DMS114 treated with DMSO at 0.1 percent for 48 hours (cell line): ENCODE measurements at regions not wholly inside any gene's neighbourhood (a gene's known extent, or its start where the extent isn't known, plus 50 kb on each side); places are given as distances from the start of the nearest gene placed in this dataset.

Experiments
- DNase-seq: peaks from one replicate; lab custom pipeline; 2025; ENCODE audit not compliant: unreplicated experiment; lab: John Stamatoyannopoulos, UW

DNA sequence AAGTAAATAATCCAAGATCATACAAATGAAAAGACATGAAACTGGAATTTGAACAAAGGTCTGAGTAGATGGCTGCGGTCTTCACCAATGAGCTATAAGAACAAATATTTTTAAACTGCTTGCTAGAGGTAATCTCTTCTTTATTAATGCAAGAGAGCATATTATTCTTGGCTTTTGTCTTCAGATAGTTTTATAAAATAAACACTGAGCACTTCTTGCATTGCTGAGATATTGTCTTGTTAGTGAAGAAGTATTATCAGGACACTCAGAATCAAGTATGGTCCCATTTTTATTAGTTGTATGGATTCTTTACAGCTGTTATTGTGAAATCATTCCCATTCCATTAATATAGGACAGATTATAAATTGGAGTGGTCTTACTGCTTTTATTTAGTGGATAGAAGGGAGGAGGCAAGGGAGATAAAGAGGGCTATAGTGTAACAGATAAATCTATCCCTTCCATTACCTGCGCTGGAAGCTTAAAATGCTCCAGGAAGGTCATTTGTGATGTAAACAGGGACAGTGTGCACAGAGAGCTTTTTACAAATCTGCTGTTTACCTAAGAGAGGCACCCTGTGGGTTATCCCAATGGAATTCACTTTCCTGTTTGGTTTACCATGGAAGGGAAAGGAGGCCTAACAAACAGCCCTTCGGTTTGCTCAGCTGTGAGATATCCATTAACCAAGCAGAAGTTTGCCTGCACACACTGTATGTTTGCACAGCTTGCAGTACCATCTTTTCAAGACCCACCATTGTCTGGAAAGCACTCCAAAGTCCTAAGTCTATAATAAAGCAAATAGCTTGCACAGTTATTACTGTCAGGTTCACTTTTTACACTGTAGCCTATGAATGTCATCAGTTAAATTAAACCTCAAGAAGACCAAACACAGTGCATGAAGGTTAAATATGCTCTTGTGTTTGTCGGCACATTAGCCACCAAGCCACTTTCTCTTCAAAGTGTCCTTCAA is 347.7 kb upstream of the TGFBR2 start:
- no peak for DNase-seq

DNA sequence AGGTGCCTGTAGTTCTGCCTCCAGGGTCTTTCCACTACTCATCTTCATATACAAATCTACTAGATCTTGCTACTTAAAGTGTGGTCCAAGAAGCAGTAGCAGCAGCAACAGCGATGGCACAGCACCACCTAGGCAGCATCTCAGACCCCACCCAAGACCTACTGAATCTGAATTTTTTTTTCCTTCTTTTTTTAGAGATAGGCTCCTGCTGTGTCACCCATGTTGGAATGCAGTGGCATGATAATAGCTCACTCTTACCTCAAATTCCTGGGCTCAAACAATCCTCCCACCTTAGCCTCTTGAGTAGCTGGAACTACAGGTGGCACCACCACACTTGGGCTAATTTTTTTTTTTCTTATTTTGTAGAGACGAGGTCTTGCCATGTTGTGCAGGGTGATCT is 346.7 kb upstream of the TGFBR2 start:
- DNase-seq, result no peak

DNA sequence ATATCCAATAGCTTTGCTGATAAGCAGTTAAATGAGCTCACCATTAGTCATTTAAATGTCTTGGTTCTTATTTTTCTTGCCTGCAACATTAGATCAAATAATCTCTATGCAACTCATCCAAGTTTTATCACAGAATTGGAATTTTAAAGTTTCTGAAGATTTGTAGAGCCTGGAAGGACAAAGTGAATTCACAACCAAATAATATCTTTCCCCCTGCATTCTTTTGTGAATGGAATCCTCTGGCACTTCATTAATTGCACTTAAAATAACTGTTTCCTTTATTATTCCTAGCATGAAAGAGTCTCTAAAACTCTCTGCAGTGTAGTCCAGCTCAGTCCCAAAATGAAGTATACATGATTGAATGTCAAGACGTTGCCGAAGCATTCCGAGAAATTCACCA is 345.6 kb upstream of the TGFBR2 start:
- DNase-seq, result no peak

DNA sequence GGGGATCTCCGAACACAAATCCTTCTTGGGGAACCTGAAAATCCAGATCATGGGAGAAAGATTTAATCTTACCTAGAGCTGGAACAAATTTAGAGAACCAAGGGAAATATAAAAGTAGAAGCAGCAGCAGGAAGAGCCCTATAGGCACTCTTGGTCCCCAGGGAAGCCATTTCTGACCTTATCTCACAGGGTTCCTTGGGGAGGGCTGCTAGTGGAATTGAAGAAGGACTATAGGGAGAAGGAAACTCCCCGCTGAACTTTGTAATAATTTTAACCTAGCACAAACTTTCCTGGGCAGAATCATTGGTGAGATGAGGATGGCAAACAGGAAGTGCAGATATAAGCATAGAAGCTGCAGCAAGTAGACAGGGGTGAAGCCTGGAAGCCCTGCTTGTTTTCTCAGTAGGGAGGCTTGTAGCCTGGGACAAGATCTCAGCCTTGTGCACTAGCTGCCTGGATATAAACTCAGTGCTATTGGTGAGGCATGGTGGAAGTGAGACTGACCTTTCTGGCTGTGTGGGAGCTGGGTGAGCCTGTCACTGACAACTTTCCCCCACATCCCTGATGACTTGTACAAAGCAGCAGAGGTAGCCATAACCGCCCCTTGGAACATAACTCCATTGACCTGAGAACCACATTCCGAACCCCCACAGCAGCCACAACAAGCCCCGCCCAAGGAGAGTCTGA is 343.0 kb upstream of the TGFBR2 start:
- DNase-seq, result no peak

DNA sequence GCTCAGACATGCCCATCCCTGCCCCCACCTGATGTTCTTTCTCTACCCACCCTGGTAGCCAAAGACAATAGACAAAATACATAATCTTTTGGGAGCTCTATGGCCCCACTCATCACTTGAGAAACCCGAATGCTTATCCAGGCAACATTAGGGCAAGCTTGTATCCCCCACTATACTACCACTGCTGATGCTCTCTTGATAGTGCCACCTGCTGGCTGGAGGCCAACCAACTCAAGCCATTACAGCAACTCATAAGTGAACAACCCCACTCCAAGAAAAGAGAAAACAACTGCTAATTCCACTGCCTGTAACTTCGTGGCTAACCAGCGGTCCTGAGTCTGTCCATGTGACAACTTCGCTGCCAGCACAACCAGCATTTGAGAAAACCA is 342.5 kb upstream of the TGFBR2 start:
- DNase-seq, result no peak

DNA sequence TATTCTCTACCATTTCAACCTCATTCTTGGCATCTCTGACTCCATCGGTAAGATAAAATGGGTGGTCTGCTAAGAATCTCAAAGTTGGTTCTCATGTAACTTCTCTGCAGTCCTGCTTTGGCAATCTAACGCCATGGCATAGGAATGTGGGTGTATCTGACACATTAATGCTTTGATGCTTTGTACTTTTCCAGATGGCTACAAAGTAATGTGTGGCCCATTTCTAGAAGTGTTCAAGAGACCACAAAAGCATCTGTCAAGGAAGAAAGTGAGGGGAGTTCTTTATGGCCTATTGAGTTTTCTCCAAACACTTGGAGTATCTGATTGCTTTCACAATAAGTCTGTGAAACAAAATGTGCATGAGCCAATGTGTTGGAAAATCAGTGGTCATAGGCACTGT is 339.9 kb upstream of the TGFBR2 start:
- no peak for DNase-seq

DNA sequence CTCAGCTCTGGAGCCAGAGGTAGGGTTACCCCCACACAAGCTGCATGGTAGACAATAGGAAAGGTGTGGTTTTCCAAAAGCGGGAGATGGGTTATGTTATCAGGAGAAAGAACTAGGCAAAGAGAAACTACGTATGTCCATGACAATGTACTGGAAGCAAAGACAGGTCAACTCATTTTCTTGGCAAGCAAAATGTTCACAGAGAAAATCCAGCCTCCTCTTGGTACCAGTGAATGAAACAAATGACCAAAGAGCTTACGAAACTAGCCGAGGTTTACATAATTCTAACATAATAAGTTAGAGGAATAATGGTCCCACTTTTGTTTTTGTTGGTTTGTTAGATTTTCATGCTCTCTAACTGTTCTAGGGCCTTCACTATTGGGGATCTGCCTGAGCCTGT is 338.1 kb upstream of the TGFBR2 start:
- no peak for DNase-seq

DNA sequence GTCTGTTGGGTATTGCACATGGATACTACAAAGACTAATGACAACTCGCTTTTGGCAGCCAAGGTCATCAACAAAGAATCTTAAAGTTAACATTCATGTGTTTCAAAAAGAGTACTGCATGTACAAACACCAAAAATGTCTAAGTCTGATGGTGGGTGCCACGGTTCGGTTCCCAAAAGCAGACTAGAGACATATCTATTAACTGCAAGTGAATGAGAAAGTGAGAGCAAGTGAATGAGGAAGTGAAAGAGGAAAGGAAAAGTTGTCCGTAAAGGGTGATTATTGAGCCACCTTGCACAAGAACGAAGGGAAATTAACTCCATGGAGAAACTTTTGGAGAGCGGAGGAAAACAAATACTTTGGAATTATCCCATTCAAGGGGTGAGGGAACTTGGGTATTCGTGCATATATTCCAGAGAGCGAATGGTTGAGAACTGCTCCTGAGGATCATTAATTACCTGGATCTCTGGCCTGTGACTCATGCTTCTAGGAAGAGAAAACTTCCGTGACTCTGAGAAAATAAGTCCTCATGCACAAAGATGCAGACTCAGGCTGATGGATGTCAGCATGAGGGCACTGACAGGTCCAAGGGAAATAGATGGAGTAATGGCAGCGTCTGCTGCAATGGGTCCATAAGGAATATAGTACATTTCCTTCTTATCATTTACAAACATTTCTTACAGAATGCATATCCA is 336.5 kb upstream of the TGFBR2 start:
- no peak for DNase-seq

DNA sequence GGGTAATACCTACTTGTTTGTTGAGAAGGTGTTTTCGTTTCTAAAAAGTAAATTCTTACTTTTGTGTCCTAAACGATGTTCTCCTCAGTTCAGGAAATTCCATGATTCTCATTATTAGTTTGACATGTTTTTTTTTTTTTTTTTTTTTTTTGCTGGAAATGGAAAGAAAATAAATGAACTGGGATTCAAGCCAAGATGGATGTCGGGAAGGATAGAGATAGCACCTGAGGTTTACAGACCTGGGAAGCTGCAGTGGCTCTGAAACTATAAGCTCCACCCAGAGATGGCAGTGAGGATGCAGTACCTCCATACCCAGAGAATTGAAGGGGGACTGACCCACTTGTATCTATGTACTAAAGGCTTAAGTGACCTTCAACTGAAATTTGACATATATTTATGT is 334.6 kb upstream of the TGFBR2 start:
- DNase-seq, result no peak

DNA sequence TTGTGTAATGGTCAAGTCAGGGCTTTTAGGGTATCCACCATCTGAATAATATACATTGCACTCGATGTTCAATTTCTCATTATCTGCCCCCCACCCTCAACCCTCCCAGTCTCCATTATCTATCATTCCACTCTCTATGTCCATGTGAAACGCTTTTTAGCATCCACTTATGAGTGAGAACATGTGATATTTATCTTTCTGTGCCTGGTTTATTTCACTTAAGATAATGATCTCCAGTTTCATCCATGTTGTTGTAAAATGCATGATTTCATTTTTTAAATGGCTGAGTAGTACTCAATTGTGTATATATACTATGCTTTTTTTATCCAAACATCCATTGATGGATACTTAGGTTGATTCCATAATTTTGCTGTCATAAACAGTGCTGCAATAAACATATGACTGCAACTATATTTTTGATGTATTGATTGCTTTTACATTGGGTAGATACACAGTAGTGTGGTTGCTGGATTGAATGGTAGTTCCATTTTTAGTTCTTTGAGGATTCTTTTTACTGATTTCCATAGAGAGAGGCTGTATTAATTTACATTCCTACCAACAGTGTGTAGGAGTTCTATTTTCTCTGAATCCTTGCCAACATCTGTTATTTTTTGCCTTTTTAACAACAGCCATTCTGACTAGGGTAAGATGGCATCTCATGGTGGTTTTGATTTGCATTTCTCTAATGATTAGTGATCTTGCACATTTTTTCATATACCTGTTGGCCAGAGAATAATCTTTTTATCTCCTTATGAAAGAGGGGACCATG is 332.9 kb upstream of the TGFBR2 start:
- no peak for DNase-seq

DNA sequence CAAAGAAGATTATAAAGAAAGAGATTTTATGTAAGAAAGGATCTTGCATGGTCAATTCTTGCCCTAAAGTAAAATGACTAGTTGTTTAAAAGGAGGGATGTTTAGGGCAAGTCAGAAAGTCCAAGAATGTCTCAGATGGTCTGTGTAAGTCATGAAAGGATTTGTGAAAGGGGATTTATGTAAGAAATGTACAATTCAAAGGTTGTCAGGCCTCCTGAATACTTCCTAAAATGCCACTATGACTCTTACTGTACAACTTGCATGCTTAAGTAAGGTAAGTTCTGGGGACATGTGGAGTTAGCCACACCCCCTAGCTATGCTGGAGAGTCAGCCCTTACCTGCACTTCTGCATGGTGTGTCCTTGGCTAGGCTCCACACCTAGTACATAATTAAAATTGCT is 328.9 kb upstream of the TGFBR2 start:
- DNase-seq, result no peak

DNA sequence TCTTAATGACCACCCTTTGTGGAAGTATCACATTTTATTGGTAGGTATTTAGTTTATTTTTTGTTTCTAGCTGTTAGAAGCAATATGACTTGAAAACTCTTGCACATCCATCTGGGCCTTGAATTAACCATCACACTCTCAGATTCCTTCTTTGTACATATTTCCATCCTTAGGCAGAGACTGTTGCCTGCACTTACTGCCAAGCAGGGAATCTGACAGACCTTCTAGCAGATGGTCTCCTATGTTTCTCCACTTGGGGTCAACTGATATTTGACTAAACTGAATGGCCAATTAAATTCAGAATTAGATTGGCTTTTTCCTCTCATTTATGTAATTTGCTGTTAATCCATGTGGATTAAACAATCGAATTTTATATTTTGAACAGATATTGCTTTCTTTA is 324.9 kb upstream of the TGFBR2 start:
- DNase-seq, result no peak

DNA sequence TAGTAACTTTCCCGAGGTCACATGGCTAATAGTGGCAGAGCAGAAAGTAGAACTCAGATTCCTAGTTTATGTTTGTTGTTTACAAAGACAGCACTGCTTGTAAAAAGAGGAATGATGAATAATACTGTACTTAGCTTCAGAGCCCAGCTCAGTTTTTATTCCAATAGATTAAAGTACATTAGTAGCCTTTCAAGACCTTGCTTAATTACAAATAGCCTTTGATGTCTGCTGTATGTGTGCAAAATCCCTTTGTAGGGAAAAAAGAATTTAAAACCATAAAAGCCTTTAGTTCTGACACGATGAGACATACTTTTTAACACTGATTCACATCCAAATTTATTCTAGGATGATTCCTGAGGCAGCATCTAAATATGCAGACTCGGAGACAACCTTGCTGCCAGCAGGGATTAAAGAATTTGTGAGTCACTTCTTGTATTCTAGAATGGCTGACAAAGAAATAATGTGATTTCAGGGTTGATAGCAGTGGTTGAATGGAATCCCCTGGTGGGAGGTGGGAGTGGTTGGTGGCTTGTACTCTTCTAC is 324.2 kb upstream of the TGFBR2 start:
- no peak for DNase-seq

DNA sequence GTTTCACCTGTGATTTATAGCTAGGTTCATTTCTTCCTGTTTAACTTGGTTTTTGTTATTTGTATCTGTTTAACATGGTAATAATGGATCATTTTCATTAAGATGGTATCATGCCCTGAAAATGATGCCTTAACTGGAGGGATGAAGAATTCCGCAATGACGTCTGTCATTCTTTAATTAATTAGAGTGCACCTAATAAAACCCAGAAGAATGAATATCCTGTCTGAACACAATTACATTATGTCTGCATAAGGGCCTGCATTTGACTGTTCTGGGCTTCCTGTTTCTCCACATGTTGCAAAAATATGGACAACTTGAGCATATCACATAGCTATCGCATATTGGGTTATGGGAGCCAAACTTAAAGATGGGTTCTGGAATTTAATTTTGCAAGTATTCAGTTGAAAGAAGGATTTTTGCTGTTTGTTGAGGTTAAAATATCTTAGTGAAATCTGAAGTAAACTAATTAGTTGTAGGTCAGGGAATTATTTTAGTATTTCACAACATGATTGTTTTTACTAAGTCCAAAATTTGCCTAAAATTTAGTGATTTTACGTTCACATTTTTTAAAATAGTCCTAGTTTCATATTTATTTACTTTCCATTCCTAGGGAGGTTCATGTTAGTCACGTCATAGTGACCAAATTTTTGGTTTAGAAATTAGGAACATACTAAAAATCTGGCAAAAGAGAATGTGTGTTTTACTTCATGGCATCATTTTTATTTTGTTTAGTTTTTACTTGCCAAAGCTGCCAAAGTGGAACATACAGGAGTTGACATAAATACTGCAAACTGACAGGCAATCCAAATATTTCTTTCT is 321.0 kb upstream of the TGFBR2 start:
- no peak for DNase-seq

DNA sequence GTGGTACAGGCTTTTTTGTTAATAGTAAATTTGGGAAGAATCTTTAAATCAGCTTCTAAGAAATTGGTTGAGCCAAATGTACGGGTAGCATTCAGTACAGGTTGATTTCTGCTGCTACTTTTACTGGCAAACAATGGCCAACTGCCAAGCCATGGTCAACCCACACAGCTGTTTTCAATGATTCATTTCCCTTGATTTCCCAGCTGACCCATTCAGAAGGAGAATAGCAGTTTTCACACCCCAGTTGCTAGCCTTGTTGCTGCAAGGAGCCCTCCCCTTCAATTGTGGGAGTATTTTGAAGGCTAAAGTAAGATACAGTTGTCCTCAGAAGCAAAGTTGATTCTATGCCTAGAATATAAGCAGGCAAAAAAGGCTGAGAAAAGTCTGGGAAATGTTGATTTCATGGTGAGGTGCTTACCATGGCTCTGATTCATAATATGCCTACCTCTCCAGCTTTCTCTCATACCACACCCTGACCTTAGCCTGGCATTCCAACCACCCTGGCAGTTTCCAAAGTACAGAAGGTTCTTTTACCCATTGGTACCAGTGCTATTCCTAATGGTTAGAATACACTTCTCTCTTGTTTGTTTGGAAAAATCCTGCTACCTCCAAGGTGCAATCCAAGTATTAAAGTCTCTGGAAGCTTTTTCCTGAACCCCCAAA is 320.3 kb upstream of the TGFBR2 start:
- no peak for DNase-seq

DNA sequence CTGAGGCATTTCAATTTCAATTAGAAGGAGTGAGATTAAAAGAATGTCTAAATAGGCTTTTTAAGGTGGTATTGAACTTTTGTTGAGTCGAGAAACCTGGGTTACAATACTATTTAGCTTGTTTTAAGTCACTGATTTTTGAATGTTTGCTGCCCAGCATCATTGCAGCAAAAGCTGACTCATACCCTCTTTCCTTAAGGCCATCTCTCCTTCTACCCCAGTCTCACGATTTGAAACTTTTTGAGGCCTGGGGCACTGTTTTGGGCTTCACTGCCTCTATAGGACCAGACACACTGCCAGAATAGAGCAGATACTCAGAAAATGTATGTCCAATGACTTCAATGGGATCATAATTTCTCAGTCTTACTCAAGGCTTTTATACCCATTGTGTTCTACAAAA is 319.6 kb upstream of the TGFBR2 start:
- no peak for DNase-seq

DNA sequence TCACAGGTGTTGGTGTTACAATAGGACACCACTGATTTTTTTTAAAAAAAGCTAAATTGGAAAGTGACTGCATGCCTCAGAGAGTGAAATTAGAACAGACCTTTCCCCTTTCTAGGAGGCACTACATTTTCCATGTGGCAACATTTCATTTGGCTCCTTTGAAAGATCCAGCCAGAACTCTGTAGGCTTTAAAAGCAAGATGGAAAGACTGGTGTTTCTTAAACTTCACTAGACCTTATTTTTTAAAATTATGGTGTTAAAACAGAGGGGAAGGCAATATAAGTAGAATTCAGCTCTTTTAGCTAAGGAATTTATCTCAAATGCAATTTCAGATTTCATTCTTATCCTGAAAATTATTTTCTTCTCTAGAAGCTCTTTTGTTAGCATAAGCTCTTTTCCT is 317.6 kb upstream of the TGFBR2 start:
- DNase-seq, result no peak

DNA sequence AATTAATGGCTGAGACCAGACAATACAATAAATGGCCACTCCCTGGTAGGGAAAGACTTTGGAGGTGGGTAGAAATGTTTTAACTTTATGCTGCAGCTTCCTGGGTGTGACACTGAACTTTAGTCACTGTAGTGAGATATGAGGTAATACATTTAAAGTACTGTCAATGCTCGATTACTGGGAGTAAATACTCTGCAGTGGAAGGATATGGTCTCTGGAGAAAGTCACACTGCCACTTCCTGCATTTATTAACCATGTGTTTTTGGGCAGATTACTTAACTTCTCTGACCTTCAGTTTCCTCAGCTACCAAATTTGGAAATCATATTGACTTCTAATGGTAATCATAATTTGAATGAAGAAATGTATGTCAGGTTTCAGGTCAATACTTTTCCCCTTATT is 317.1 kb upstream of the TGFBR2 start:
- DNase-seq, result no peak

DNA sequence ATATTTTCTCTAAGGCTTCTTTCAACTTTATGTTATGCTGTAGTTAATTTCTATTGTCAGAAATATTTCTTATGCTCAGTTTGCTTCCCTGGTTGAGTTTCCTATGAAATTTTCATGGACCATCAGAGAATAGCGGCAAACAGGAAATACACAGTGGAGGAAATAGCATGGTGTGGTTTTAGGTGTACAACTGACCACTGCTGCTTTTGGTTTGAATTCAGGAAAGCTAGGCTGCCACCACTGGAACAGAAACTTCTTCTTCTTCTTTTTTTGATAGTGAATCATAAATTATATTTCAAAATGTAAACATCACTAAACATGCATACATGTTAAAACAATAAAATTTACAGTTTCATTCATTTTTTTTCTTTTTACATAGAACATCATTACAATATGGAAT is 316.6 kb upstream of the TGFBR2 start:
- DNase-seq, result no peak

DNA sequence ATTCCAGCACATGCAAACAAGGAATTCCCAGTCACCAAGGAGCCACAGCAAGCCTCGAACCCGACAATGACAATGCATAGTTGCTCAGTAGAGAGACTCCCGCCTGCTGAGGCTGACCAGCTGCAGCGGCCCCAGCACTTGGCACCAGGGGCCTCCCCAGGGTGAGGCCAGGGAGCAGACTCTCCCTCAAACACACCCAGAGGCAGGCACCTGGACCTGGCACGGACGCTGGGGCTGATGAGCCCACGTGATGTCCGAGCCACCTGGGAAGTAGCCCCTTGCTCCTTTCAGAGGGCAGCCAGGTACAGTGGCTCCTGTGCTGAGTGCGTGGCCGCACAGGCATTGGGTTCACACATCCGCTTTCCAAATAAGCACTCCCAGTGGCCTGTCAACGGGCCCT is 315.9 kb upstream of the TGFBR2 start:
- DNase-seq, result no peak
